DOHH2 (cell line): ENCODE measurements at regions not wholly inside any gene's neighbourhood (a gene's known extent, or its start where the extent isn't known, plus 50 kb on each side); places are given as distances from the start of the nearest gene placed in this dataset.
"Not testable (repeated sequence)": the region's sequence is repeated elsewhere in the genome, so short reads cannot be mapped to it uniquely, and the experiment has no call there.

Experiments used
- H3F3A ChIP-seq: fragments of 200-600 bp; sonication (generic), shearing (Covaris generic); 2 replicates; pipeline ENCODE4 v1.6.0; 2016; ENCODE audit warnings: antibody characterized with exemption, mild to moderate bottlenecking; ENCODE audit not compliant: control insufficient read depth, insufficient read depth
- H3K27ac ChIP-seq: fragments of 200-600 bp; sonication (generic); 2 replicates; pipeline ENCODE4 v1.5.1; 2014; ENCODE audit warnings: low read depth, mild to moderate bottlenecking, low read length, moderate library complexity
- H3K27me3 ChIP-seq: fragments of 200-600 bp; sonication (generic); 2 replicates; pipeline ENCODE4 v1.6.1; 2014; ENCODE audit warnings: mild to moderate bottlenecking, low read length, mixed read lengths; ENCODE audit not compliant: control insufficient read depth
- H3K36me3 ChIP-seq: fragments of 200-600 bp; sonication (generic); 2 replicates; pipeline ENCODE4 v1.6.1; 2014; ENCODE audit warnings: mild to moderate bottlenecking, low read length, moderate library complexity, mixed read lengths; ENCODE audit not compliant: control insufficient read depth
- H3K4me1 ChIP-seq: fragments of 200-600 bp; sonication (generic); 2 replicates; pipeline ENCODE4 v1.6.1; 2014; ENCODE audit warnings: mild to moderate bottlenecking, low read length, mixed read lengths; ENCODE audit not compliant: control insufficient read depth
- H3K4me2 ChIP-seq: fragments of 200-600 bp; sonication (generic); 2 replicates; pipeline ENCODE4 v1.6.0; 2014; ENCODE audit warnings: mild to moderate bottlenecking, low read length, moderate library complexity
- H3K4me3 ChIP-seq: fragments of 200-600 bp; sonication (generic); 2 replicates; pipeline ENCODE4 v1.5.1; 2014; ENCODE audit warnings: mild to moderate bottlenecking, low read length, mixed read lengths
- H3K79me2 ChIP-seq: fragments of 200-600 bp; sonication (generic); 2 replicates; pipeline ENCODE4 v1.6.1; 2014; ENCODE audit warnings: mild to moderate bottlenecking, low read length, mixed read lengths; ENCODE audit not compliant: control insufficient read depth
- H3K9me2 ChIP-seq: fragments of 200-600 bp; sonication (generic); replicated peaks from 2 replicates; pipeline ENCODE4 v1.6.1; 2014; ENCODE audit warnings: mild to moderate bottlenecking, low read length, mixed read lengths; ENCODE audit not compliant: control insufficient read depth
- H3K9me3 ChIP-seq: fragments of 200-600 bp; sonication (generic); 2 replicates; pipeline ENCODE4 v1.6.1; 2014; ENCODE audit warnings: antibody characterized with exemption, low read length, mixed read lengths; ENCODE audit not compliant: control insufficient read depth, insufficient read depth
- H4K20me1 ChIP-seq: fragments of 200-600 bp; sonication (generic); 2 replicates; pipeline ENCODE4 v1.6.0; 2014; ENCODE audit warnings: low read depth, mild to moderate bottlenecking, antibody characterized with exemption, low read length, moderate library complexity; ENCODE audit not compliant: control insufficient read depth, insufficient read depth
- CTCF ChIP-seq: fragments of 200-600 bp; sonication (generic); IDR thresholded peaks from one replicate; pipeline ENCODE4 v1.5.1; 2014; ENCODE audit warnings: antibody characterized with exemption, mild to moderate bottlenecking, low read depth, low read length; ENCODE audit not compliant: poor library complexity, severe bottlenecking
- EZH2phosphoT487 ChIP-seq: fragments of 200-600 bp; sonication (generic); IDR thresholded peaks from 2 replicates; pipeline ENCODE4 v1.6.1; 2017; ENCODE audit warnings: borderline replicate concordance, mild to moderate bottlenecking, antibody characterized with exemption, low read length, moderate library complexity, mixed read lengths

GRCh38 chr4:160423879-160424451 is 1321.1 kb downstream of the RAPGEF2 start:
- Histone ChIP-seq H3K4me2 (no peak overlapping the region), H3F3A (no peaks in the 10 kb centered on the region), H3K27ac (no peak overlapping the region), H4K20me1 (no peaks in the 10 kb centered on the region), H3K9me3 (no peaks in the 10 kb centered on the region), H3K27me3 (no peaks in the 10 kb centered on the region), H3K36me3 (no peaks in the 10 kb centered on the region), H3K79me2 (no peaks in the 10 kb centered on the region), H3K4me3 (no peak overlapping the region), H3K9me2 (no peaks in the 10 kb centered on the region), H3K4me1 (no peaks in the 10 kb centered on the region)
- TF ChIP-seq EZH2phosphoT487: no peak
- no peak for TF ChIP-seq CTCF

DNA sequence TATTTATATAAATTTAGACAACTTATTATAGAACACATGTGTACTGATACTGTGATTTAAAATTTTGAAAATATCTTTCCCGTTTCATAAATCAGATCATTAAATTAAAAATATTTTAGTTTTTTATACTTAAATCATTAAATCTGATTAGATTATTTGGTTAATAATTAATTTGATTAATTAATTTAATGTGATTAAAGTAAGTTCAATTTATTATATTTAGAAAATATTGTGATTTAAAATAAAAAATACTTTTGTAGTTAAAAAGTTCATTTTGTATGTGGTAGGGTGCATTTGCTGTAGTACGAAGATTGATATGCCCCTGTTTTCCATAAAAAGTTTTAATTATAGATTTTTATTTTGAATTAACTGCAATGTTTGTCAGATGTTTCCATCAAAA is 1323.4 kb downstream of the RAPGEF2 start:
- no peaks in the 10 kb centered on the region for H3K9me3 ChIP-seq
- no peak overlapping the region for H3K27ac ChIP-seq
- H3F3A ChIP-seq: no peaks in the 10 kb centered on the region
- no peak overlapping the region for H3K4me2 ChIP-seq
- H3K79me2 ChIP-seq: no peaks in the 10 kb centered on the region
- no peaks in the 10 kb centered on the region for H4K20me1 ChIP-seq
- no peaks in the 10 kb centered on the region for H3K4me1 ChIP-seq
- H3K27me3 ChIP-seq: no peaks in the 10 kb centered on the region
- TF ChIP-seq CTCF (no peak), EZH2phosphoT487 (no peak)
- H3K36me3 ChIP-seq: no peaks in the 10 kb centered on the region
- no peak overlapping the region for H3K4me3 ChIP-seq
- H3K9me2 ChIP-seq: no peaks in the 10 kb centered on the region

- H3K9me2 ChIP-seq: no peaks in the 10 kb centered on the region
- no peak overlapping the region for H3K4me3 ChIP-seq
- no peaks in the 10 kb centered on the region for H3F3A ChIP-seq
- H3K27me3 ChIP-seq: no peaks in the 10 kb centered on the region
- H3K9me3 ChIP-seq: no peaks in the 10 kb centered on the region
- no peaks in the 10 kb centered on the region for H3K79me2 ChIP-seq
- no peaks in the 10 kb centered on the region for H3K36me3 ChIP-seq
- H3K27ac ChIP-seq: no peak overlapping the region
- no peaks in the 10 kb centered on the region for H3K4me1 ChIP-seq
- no peaks in the 10 kb centered on the region for H4K20me1 ChIP-seq
- no peak for TF ChIP-seq CTCF
- no peak for TF ChIP-seq EZH2phosphoT487
- H3K4me2 ChIP-seq: no peak overlapping the region
Observed at GRCh38 chr4:160450876-160451275, 1348.0 kb downstream of the RAPGEF2 start.

DNA sequence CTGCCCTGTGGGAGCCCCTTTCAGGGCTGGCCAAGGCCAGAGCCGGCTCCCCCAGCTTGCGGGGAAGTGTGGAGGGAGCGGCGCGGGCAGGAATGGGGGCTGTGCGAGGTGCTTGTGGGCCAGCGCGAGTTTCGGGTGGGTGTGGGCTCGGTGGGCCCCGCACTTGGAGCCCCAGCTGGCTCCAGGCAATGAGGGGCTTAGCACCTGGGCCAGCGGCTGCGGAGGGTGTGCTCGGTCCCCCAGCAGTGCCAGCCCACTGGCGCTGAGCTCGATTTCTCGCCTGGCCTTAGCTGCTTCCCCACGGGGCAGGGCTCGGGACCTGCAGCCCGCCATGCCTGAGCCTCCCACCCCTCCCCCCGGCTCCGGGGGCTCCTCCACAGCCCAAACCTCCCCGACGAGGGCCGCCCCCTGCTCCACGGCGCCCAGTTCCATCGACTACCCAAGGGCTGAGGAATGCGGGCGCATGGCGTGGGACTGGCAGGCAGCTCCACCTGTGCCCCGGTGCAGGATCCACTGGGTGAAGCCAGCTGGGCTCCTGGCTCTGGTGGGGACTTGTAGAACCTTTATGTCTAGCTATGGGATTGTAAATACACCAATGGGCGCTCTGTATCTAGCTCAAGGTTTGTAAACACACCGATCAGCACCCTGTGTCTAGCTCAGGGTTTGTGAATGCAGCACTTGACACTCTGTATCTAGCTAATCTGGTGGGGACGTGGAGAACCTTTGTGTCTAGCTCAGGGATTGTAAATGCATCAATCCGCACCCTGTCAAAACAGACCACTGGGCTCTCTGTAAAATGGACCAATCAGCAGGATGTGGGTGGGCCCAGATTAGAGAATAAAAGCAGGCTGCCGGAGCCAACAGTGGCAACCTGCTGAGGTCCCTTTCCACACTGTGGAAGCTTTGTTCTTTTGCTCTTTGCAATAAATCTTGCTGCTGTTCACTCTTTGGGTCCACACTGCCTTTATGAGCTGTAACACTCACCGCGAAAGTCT is 1379.1 kb downstream of the RAPGEF2 start:
- not testable (repeated sequence) for H3K4me1 ChIP-seq, H3K4me2 ChIP-seq, H3K4me3 ChIP-seq, H3K36me3 ChIP-seq, H3K9me2 ChIP-seq, H3K27ac ChIP-seq, H3K79me2 ChIP-seq, H4K20me1 ChIP-seq, H3F3A ChIP-seq, H3K9me3 ChIP-seq, H3K27me3 ChIP-seq
